ENCODE measurements at regions not wholly inside any gene's neighbourhood (a gene's known extent, or its start where the extent isn't known, plus 50 kb on each side); places are given as distances from the start of the nearest gene placed in this dataset.

DNA sequence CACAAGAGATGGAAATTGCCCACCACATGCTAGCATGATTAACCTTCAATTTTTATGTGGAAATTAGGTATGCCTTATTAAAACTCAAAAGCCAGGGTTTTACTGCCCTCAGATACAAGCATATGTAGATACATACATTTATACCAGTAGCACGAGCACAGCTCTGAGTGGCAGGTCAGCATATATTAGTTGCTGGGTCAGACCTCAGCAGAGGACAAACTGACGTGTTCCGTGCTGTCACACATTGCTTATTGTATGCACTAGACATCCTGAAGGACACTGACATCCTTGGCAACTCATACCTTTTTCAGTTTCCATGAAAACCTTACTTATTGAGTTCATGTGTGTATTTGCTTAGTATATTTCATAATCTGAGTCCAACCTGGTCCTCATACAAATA, 307.7 kb downstream of the TLE1 start:
- H3K27me3 ChIP-seq: no peaks in the 10 kb centered on the region
- ATAC-seq (no peak), FAIRE-seq (no peak), DNase-seq (no peak)
- H3K27ac ChIP-seq: no peak overlapping the region
- TF ChIP-seq, protein P1, sequence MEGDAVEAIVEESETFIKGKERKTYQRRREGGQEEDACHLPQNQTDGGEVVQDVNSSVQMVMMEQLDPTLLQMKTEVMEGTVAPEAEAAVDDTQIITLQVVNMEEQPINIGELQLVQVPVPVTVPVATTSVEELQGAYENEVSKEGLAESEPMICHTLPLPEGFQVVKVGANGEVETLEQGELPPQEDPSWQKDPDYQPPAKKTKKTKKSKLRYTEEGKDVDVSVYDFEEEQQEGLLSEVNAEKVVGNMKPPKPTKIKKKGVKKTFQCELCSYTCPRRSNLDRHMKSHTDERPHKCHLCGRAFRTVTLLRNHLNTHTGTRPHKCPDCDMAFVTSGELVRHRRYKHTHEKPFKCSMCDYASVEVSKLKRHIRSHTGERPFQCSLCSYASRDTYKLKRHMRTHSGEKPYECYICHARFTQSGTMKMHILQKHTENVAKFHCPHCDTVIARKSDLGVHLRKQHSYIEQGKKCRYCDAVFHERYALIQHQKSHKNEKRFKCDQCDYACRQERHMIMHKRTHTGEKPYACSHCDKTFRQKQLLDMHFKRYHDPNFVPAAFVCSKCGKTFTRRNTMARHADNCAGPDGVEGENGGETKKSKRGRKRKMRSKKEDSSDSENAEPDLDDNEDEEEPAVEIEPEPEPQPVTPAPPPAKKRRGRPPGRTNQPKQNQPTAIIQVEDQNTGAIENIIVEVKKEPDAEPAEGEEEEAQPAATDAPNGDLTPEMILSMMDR (IDR thresholded peaks at IDR 0.05): no peak
- no peaks in the 10 kb centered on the region for H3K36me3 ChIP-seq
- no peaks in the 10 kb centered on the region for H3K4me1 ChIP-seq
- intact Hi-C loops (cut with DNase I): no loop called here
- no peaks in the 10 kb centered on the region for H3K9me3 ChIP-seq
- no peak overlapping the region for H3K4me3 ChIP-seq
- WGBS, 2 donors: 56 to 74% methylated on average over 3 of the region's 3 CpGs

DNA sequence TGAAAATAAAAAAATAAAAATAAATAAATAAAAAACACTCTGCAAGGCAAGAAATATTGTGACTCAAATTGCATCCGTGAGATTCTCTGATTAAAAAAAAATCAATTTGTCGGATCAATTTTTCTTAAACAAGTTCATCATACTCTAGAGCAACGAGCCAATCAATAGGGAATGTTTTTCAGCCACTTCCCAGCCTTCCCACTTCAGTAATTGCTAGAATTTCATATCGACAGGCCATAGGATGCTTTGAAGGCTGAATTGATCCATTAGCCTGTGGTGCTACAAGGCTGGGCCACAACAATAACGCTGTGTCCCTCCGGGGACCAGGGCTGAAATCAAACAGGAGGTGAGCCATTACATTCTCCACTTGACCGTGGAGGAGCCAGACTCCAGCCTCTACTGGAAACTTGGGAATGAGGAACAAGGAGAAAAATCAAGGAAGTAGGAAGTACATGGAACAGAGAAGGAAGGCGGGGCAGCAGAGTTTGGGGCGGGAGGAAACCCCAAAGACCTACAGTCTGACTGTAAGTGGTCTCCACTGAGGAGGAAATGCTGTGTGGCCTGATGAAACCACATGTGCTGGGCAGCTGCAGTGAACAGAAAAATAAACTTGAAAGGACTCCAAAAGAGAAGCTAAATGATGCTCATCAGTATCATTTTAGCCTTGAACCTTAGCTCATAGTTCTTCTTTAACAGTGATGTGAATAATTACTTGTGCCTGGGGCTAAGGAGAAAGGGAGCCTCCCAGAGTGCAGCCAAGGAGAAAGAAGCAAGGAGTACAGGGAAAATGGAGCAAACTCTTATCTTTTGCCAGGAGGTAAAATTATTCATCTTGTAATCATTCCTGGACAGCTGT, 308.6 kb downstream of the TLE1 start:
- no peak overlapping the region for H3K4me3 ChIP-seq
- no peak overlapping the region for H3K27ac ChIP-seq
- intact Hi-C loops (cut with DNase I): no loop called here
- no peaks in the 10 kb centered on the region for H3K9me3 ChIP-seq
- DNase-seq: no peak
- ATAC-seq: no peak
- no peaks in the 10 kb centered on the region for H3K36me3 ChIP-seq
- 43 to 56% methylated on average over 9 of the region's 9 CpGs for WGBS, 2 donors
- no peaks in the 10 kb centered on the region for H3K4me1 ChIP-seq
- H3K27me3 ChIP-seq: no peaks in the 10 kb centered on the region
- FAIRE-seq: no peak
- TF ChIP-seq, protein P1 (IDR thresholded peaks at IDR 0.05): no peak

DNA sequence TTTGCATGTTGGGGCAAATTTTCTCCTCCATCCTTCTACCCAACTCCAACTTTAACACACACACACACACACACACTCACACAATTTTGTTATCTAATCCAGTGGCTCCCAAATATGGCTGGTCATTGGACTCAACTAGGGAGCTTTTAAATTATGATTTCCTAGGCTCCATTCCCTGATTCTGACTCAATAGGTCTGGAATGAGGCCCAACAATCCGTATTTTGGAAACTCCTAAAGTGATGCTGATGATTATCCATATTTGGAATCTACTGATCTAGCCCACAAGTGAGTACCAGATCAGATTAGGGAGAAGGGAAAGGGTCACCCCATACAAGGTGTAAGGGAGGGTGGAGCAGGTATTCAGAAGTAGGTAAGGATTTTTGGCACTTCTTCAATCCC, 309.7 kb downstream of the TLE1 start:
- ATAC-seq: no peak
- H3K27ac ChIP-seq: no peak overlapping the region
- no peak for DNase-seq
- TF ChIP-seq, protein P1 (IDR thresholded peaks at IDR 0.05): no peak
- H3K9me3 ChIP-seq: no peaks in the 10 kb centered on the region
- no peaks in the 10 kb centered on the region for H3K36me3 ChIP-seq
- H3K27me3 ChIP-seq: no peaks in the 10 kb centered on the region
- no peaks in the 10 kb centered on the region for H3K4me1 ChIP-seq
- H3K4me3 ChIP-seq: no peak overlapping the region
- FAIRE-seq: no peak
- intact Hi-C loops (cut with DNase I): no loop called here
- 60 to 76% methylated on average over 1 of the region's 1 CpG for WGBS, 2 donors

DNA sequence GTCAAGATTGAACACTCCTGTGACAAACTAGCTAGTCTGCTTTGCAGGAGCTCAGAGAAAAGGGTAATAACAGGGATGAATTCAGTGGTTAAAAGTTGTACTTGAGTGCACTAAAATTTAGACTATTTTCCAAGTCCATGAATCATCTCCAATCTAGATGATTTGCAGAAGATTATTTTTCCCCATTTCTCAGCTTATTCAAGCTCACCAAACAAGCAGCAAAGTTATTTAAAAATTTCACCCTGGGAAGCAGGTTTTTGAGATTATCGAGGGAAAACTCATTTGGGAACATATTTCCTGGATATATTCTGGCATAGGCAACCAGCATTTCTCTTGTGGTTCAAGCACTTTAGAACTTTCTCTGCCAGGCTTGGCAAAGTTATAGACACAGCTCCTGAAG, 311.4 kb downstream of the TLE1 start:
- no peak overlapping the region for H3K4me3 ChIP-seq
- H3K9me3 ChIP-seq: no peaks in the 10 kb centered on the region
- no peak for DNase-seq
- H3K27me3 ChIP-seq: no peaks in the 10 kb centered on the region
- FAIRE-seq: no peak
- H3K27ac ChIP-seq: no peak overlapping the region
- WGBS, 2 donors: 76 to 79% methylated on average over 1 of the region's 1 CpG
- H3K36me3 ChIP-seq: no peaks in the 10 kb centered on the region
- intact Hi-C loops (cut with DNase I): no loop called here
- TF ChIP-seq, protein P1 (IDR thresholded peaks at IDR 0.05): no peak
- no peaks in the 10 kb centered on the region for H3K4me1 ChIP-seq
- no peak for ATAC-seq

DNA sequence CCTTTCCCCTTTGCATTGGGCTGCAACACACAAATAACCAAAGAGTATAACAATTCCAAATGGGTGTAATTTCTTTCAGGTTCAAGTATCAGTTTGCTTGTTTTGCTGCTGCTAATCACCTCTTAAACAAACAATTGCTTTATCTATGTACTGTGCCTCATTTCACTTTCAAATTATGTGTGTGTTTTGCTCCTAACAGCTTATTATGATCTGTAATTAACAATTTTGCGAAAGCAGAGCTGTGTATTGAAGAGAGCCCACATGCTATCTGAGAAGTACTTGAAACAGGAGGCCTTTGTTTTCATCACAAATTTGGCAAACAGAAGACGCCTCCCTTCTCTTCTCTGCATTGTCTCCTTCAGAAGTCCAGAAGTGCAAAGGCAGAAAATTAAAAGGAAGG, 312.0 kb downstream of the TLE1 start:
- DNase-seq (no peak), ATAC-seq (no peak), FAIRE-seq (no peak)
- intact Hi-C loops (cut with DNase I): no loop called here
- WGBS, 2 donors: 69 to 71% methylated on average over 2 of the region's 2 CpGs
- Histone ChIP-seq H3K4me1 (no peaks in the 10 kb centered on the region), H3K27ac (no peak overlapping the region), H3K36me3 (no peaks in the 10 kb centered on the region), H3K4me3 (no peak overlapping the region), H3K9me3 (no peaks in the 10 kb centered on the region), H3K27me3 (no peaks in the 10 kb centered on the region)
- TF ChIP-seq, protein P1 (IDR thresholded peaks at IDR 0.05): no peak

Measured in pancreas (tissue), 10 donors.